ENCODE measurements at regions not wholly inside any gene's neighbourhood (a gene's known extent, or its start where the extent isn't known, plus 50 kb on each side); places are given as distances from the start of the nearest gene placed in this dataset.

GRCh38 chr7:131873581-131873980 lies 317.2 kb upstream of the PODXL start:
- H3K36me3 ChIP-seq (ENCODE audit: control insufficient read depth in 1 of 2, insufficient read depth in 2 of 2, low read length in 2 of 2): no peaks in the 10 kb centered on the region
- no peaks in the 10 kb centered on the region for H3K4me1 ChIP-seq (ENCODE audit: control insufficient read depth in 1 of 2, insufficient read depth in 2 of 2, low read length in 2 of 2)
- no peak overlapping the region for H3K27ac ChIP-seq (ENCODE audit: low read length)
- H3K4me3 ChIP-seq (ENCODE audit: low read depth in 1 of 2, low read length in 2 of 2): no peak overlapping the region
- H3K9me3 ChIP-seq (ENCODE audit: control insufficient read depth in 1 of 2, low read length in 2 of 2): no peaks in the 10 kb centered on the region
- no peaks in the 10 kb centered on the region for H3K27me3 ChIP-seq (ENCODE audit: low read depth, low read length)

- Histone ChIP-seq H3K36me3 (ENCODE audit: control insufficient read depth in 1 of 2, insufficient read depth in 2 of 2, low read length in 2 of 2) (no peaks in the 10 kb centered on the region), H3K4me1 (ENCODE audit: control insufficient read depth in 1 of 2, insufficient read depth in 2 of 2, low read length in 2 of 2) (no peaks in the 10 kb centered on the region), H3K27me3 (ENCODE audit: low read depth, low read length) (no peaks in the 10 kb centered on the region), H3K4me3 (ENCODE audit: low read depth in 1 of 2, low read length in 2 of 2) (no peak overlapping the region), H3K27ac (ENCODE audit: low read length) (no peak overlapping the region), H3K9me3 (ENCODE audit: control insufficient read depth in 1 of 2, low read length in 2 of 2) (no peaks in the 10 kb centered on the region)
Measured at GRCh38 chr7:131869986-131870385, 313.6 kb upstream of the PODXL start.

GRCh38 chr7:131869169-131869844 lies 312.9 kb upstream of the PODXL start:
- Histone ChIP-seq H3K4me3 (ENCODE audit: low read depth in 1 of 2, low read length in 2 of 2) (no peak overlapping the region), H3K27me3 (ENCODE audit: low read depth, low read length) (no peaks in the 10 kb centered on the region), H3K27ac (ENCODE audit: low read length) (no peak overlapping the region), H3K36me3 (ENCODE audit: control insufficient read depth in 1 of 2, insufficient read depth in 2 of 2, low read length in 2 of 2) (no peaks in the 10 kb centered on the region), H3K9me3 (ENCODE audit: control insufficient read depth in 1 of 2, low read length in 2 of 2) (no peaks in the 10 kb centered on the region), H3K4me1 (ENCODE audit: control insufficient read depth in 1 of 2, insufficient read depth in 2 of 2, low read length in 2 of 2) (no peaks in the 10 kb centered on the region)

- Histone ChIP-seq H3K36me3 (ENCODE audit: control insufficient read depth in 1 of 2, insufficient read depth in 2 of 2, low read length in 2 of 2) (no peaks in the 10 kb centered on the region), H3K9me3 (ENCODE audit: control insufficient read depth in 1 of 2, low read length in 2 of 2) (no peaks in the 10 kb centered on the region), H3K4me1 (ENCODE audit: control insufficient read depth in 1 of 2, insufficient read depth in 2 of 2, low read length in 2 of 2) (peaks cover 1 to 2% of the 10 kb centered on the region in 2 donors), H3K27ac (ENCODE audit: low read length) (no peak overlapping the region), H3K27me3 (ENCODE audit: low read depth, low read length) (no peaks in the 10 kb centered on the region), H3K4me3 (ENCODE audit: low read depth in 1 of 2, low read length in 2 of 2) (no peak overlapping the region)
Measured at GRCh38 chr7:131867461-131867860, 311.0 kb upstream of the PODXL start.

GRCh38 chr7:131865911-131866310 lies 309.5 kb upstream of the PODXL start:
- H3K27me3 ChIP-seq (ENCODE audit: low read depth, low read length): no peaks in the 10 kb centered on the region
- H3K4me1 ChIP-seq (ENCODE audit: control insufficient read depth in 1 of 2, insufficient read depth in 2 of 2, low read length in 2 of 2): peaks cover 4 to 9% of the 10 kb centered on the region in 2 donors
- H3K4me3 ChIP-seq (ENCODE audit: low read depth in 1 of 2, low read length in 2 of 2): no peak overlapping the region
- no peaks in the 10 kb centered on the region for H3K9me3 ChIP-seq (ENCODE audit: control insufficient read depth in 1 of 2, low read length in 2 of 2)
- H3K27ac ChIP-seq (ENCODE audit: low read length): no peak overlapping the region
- H3K36me3 ChIP-seq (ENCODE audit: control insufficient read depth in 1 of 2, insufficient read depth in 2 of 2, low read length in 2 of 2): no peaks in the 10 kb centered on the region

- H3K36me3 ChIP-seq (ENCODE audit: control insufficient read depth in 1 of 2, insufficient read depth in 2 of 2, low read length in 2 of 2): no peaks in the 10 kb centered on the region
- no peak overlapping the region for H3K4me3 ChIP-seq (ENCODE audit: low read depth in 1 of 2, low read length in 2 of 2)
- H3K27me3 ChIP-seq (ENCODE audit: low read depth, low read length): no peaks in the 10 kb centered on the region
- H3K4me1 ChIP-seq (ENCODE audit: control insufficient read depth in 1 of 2, insufficient read depth in 2 of 2, low read length in 2 of 2): peaks cover 9 to 14% of the 10 kb centered on the region in 2 donors
- no peaks in the 10 kb centered on the region for H3K9me3 ChIP-seq (ENCODE audit: control insufficient read depth in 1 of 2, low read length in 2 of 2)
- H3K27ac ChIP-seq (ENCODE audit: low read length): no peak overlapping the region
Measured at GRCh38 chr7:131861620-131862346, 305.4 kb upstream of the PODXL start.

- H3K27ac ChIP-seq (ENCODE audit: low read length): no peak overlapping the region
- H3K4me3 ChIP-seq (ENCODE audit: low read depth in 1 of 2, low read length in 2 of 2): no peak overlapping the region
- no peaks in the 10 kb centered on the region for H3K36me3 ChIP-seq (ENCODE audit: control insufficient read depth in 1 of 2, insufficient read depth in 2 of 2, low read length in 2 of 2)
- H3K9me3 ChIP-seq (ENCODE audit: control insufficient read depth in 1 of 2, low read length in 2 of 2): no peaks in the 10 kb centered on the region
- H3K4me1 ChIP-seq (ENCODE audit: control insufficient read depth in 1 of 2, insufficient read depth in 2 of 2, low read length in 2 of 2): peaks cover 9 to 14% of the 10 kb centered on the region in 2 donors
- no peaks in the 10 kb centered on the region for H3K27me3 ChIP-seq (ENCODE audit: low read depth, low read length)
Measured at GRCh38 chr7:131859147-131859821, 302.9 kb upstream of the PODXL start.

GRCh38 chr7:131858611-131859010 lies 302.2 kb upstream of the PODXL start:
- Histone ChIP-seq H3K4me3 (ENCODE audit: low read depth in 1 of 2, low read length in 2 of 2) (no peak overlapping the region), H3K36me3 (ENCODE audit: control insufficient read depth in 1 of 2, insufficient read depth in 2 of 2, low read length in 2 of 2) (no peaks in the 10 kb centered on the region), H3K4me1 (ENCODE audit: control insufficient read depth in 1 of 2, insufficient read depth in 2 of 2, low read length in 2 of 2) (peaks cover 9 to 14% of the 10 kb centered on the region in 2 donors), H3K9me3 (ENCODE audit: control insufficient read depth in 1 of 2, low read length in 2 of 2) (no peaks in the 10 kb centered on the region), H3K27me3 (ENCODE audit: low read depth, low read length) (no peaks in the 10 kb centered on the region), H3K27ac (ENCODE audit: low read length) (no peak overlapping the region)

- Histone ChIP-seq H3K4me1 (ENCODE audit: control insufficient read depth in 1 of 2, insufficient read depth in 2 of 2, low read length in 2 of 2) (peaks cover 0 to 8% of the 10 kb centered on the region in 2 donors), H3K4me3 (ENCODE audit: low read depth in 1 of 2, low read length in 2 of 2) (no peak overlapping the region), H3K27me3 (ENCODE audit: low read depth, low read length) (no peaks in the 10 kb centered on the region), H3K9me3 (ENCODE audit: control insufficient read depth in 1 of 2, low read length in 2 of 2) (no peaks in the 10 kb centered on the region), H3K27ac (ENCODE audit: low read length) (no peak overlapping the region), H3K36me3 (ENCODE audit: control insufficient read depth in 1 of 2, insufficient read depth in 2 of 2, low read length in 2 of 2) (no peaks in the 10 kb centered on the region)
Measured at GRCh38 chr7:131849472-131849871, 293.0 kb upstream of the PODXL start.

GRCh38 chr7:131848033-131848432 lies 291.6 kb upstream of the PODXL start:
- H3K9me3 ChIP-seq (ENCODE audit: control insufficient read depth in 1 of 2, low read length in 2 of 2): no peaks in the 10 kb centered on the region
- no peaks in the 10 kb centered on the region for H3K36me3 ChIP-seq (ENCODE audit: control insufficient read depth in 1 of 2, insufficient read depth in 2 of 2, low read length in 2 of 2)
- no peak overlapping the region for H3K4me3 ChIP-seq (ENCODE audit: low read depth in 1 of 2, low read length in 2 of 2)
- H3K4me1 ChIP-seq (ENCODE audit: control insufficient read depth in 1 of 2, insufficient read depth in 2 of 2, low read length in 2 of 2): peaks cover 0 to 12% of the 10 kb centered on the region in 2 donors
- H3K27me3 ChIP-seq (ENCODE audit: low read depth, low read length): no peaks in the 10 kb centered on the region
- no peak overlapping the region for H3K27ac ChIP-seq (ENCODE audit: low read length)

GRCh38 chr7:131845573-131846314 lies 289.3 kb upstream of the PODXL start:
- no peak overlapping the region for H3K27ac ChIP-seq (ENCODE audit: low read length)
- H3K4me3 ChIP-seq (ENCODE audit: low read depth in 1 of 2, low read length in 2 of 2): no peak overlapping the region
- peaks cover 0 to 12% of the 10 kb centered on the region in 2 donors for H3K4me1 ChIP-seq (ENCODE audit: control insufficient read depth in 1 of 2, insufficient read depth in 2 of 2, low read length in 2 of 2)
- no peaks in the 10 kb centered on the region for H3K9me3 ChIP-seq (ENCODE audit: control insufficient read depth in 1 of 2, low read length in 2 of 2)
- H3K27me3 ChIP-seq (ENCODE audit: low read depth, low read length): no peaks in the 10 kb centered on the region
- H3K36me3 ChIP-seq (ENCODE audit: control insufficient read depth in 1 of 2, insufficient read depth in 2 of 2, low read length in 2 of 2): no peaks in the 10 kb centered on the region
